HG03066 (cell line): ENCODE measurements at regions not wholly inside any gene's neighbourhood (a gene's known extent, or its start where the extent isn't known, plus 50 kb on each side); places are given as distances from the start of the nearest gene placed in this dataset.

Experiments used
- ATAC-seq: cut with Tn5 transposase; IDR thresholded peaks from one replicate; pipeline ENCODE4 v1.9.1; 2021; ENCODE audit warnings: low read depth; ENCODE audit not compliant: unreplicated experiment

DNA sequence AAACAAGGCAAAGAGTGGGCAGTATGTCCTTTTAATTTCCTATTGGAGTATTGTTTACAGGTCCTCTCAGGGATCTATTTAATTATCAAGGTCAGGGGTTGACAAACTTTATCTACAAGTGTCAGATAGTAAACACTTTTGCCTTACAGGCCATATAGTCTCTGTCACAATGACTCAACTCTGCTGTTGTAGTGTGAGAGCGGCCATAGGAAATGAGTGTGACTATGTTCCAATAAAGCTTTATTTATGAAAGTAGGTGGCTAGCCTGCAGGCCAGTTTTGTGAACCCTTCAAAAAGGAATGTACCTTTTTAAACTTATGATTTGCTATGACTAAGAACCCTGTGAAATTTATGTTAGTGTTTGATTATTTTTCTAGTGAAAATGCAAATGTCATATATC, 156.1 kb downstream of the GPAT3 start:
- ATAC-seq = no peak

- no peak for ATAC-seq
These were observed 150.3 kb downstream of the GPAT3 start for GRCh38 chr4:83686166-83686565.

- no peak for ATAC-seq
These were observed 143.8 kb downstream of the GPAT3 start for GRCh38 chr4:83679692-83680091.

- ATAC-seq = no peak
These were observed 143.3 kb downstream of the GPAT3 start for GRCh38 chr4:83679254-83679653.

DNA sequence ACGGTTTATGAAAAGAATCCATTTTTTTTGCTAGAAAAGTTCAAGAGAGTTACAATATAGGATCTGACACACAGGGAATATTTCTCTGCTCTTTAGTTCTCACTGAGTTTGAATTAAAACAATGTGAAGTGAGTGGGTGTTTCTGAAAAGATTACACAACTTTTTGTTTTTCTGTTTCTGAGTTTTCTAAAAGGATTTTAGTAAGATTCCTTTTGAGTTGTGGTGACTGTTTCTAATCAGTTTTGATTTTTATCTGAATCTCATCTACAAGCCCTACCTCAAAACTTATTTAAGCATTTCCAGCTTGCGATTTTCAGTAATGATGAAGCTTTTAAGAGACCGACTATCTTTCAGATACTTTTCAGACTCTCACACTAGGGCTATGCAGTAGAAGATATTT, 141.7 kb downstream of the GPAT3 start:
- ATAC-seq = no peak

DNA sequence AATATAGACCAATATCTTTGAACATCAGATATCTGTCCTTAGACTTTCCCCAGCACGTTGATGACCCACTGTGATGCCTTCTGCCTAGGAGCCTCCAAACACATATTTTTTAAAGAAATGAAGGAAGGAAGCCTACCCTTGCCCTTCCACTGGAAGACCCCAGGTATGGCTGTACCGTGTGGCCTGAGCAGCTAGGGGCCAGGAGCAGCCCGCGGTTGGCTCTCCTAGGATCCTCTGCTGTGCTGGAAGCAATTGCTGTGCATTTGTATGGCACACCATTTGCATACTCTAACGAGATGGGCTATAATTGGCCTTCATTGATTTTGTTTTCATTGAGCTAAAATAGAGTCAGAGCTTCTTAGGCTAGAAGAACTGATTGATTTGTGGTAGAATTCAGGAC, 128.8 kb downstream of the GPAT3 start:
- no peak for ATAC-seq

DNA sequence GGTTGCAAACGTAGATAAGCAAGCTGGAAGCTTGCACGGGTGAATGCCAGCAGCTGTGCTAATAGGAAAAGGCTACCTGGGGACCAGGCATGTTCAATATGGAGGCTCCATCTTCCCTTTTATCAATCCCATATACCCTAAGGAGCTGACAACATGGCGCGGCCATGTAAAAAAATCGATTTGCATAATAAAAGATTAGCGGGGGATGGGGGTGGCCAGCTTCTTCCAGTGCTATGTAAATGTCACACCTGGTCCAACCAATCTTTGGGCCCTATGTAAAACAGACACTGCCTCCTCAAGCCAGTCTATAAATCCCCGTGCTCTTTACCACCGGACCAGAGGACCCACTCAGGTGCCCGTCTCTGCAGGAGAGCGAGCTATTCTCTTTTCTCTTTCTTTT, 128.2 kb downstream of the GPAT3 start:
- no peak for ATAC-seq

DNA sequence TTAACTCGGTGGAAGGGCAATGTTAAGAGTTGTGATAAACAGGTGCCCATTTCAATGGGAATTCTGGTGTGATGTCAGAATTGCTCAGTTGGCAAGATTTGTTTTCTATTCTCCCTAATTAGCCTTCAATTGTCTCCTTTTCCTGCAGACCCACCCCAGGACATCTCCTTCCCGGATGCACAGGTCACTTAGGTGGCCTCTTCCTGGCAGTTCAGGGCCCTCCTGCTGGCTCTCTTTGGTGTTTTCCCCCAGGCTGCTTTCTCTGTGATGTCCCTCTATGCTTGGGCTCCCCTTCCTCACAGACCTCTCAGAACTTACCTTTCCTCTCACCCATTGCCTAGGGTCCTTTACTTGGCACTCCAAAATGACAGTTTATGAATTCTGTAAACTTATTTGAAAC, 126.3 kb downstream of the GPAT3 start:
- ATAC-seq = no peak

- no peak for ATAC-seq
These were observed 125.5 kb downstream of the GPAT3 start for GRCh38 chr4:83661359-83661758.

GRCh38 chr4:83660578-83660977, 124.7 kb downstream of the GPAT3 start:
- no peak for ATAC-seq

GRCh38 chr4:83658806-83659205, 122.9 kb downstream of the GPAT3 start:
- ATAC-seq = no peak

- no peak for ATAC-seq
These were observed 121.4 kb downstream of the GPAT3 start for GRCh38 chr4:83657336-83657735.
